Breast epithelium (tissue), 3 donors: ENCODE measurements at regions not wholly inside any gene's neighbourhood (a gene's known extent, or its start where the extent isn't known, plus 50 kb on each side); places are given as distances from the start of the nearest gene placed in this dataset.

Source experiments
- POLR2AphosphoS5 ChIP-seq, 3 donors: sonication (generic); formaldehyde crosslinking; IDR thresholded peaks; one replicate each; pipeline ENCODE4 v1.6.1; 2017; ENCODE audit warnings: antibody characterized with exemption in 3 of 3
- TF ChIP-seq, protein P1 (sequence below), 3 donors: fragments of 450-650 bp; IDR thresholded peaks; one replicate each; pipeline ENCODE4 v1.5.1; 2016 to 2017; ENCODE audit warnings: antibody characterized with exemption in 3 of 3, mild to moderate bottlenecking in 3 of 3, moderate library complexity in 3 of 3

DNA sequence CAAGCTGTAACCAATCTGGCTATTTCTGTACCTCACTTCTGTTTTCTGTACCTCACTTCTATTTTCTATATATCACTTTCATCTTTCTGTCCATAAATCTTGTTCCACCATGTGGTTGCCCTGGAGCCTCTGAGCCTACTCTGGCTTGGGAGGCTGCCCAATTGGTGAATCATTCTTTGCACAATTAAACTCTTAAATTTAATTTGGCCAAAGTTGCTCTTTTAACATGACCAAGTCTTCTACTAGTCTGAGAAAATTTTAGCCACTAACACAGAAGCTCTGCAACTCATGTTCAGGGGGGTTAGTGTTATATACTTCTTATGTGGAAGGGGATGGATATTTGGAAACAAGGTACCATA lies 503.5 kb downstream of the KIF20B start:
- TF ChIP-seq, protein P1, sequence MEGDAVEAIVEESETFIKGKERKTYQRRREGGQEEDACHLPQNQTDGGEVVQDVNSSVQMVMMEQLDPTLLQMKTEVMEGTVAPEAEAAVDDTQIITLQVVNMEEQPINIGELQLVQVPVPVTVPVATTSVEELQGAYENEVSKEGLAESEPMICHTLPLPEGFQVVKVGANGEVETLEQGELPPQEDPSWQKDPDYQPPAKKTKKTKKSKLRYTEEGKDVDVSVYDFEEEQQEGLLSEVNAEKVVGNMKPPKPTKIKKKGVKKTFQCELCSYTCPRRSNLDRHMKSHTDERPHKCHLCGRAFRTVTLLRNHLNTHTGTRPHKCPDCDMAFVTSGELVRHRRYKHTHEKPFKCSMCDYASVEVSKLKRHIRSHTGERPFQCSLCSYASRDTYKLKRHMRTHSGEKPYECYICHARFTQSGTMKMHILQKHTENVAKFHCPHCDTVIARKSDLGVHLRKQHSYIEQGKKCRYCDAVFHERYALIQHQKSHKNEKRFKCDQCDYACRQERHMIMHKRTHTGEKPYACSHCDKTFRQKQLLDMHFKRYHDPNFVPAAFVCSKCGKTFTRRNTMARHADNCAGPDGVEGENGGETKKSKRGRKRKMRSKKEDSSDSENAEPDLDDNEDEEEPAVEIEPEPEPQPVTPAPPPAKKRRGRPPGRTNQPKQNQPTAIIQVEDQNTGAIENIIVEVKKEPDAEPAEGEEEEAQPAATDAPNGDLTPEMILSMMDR (IDR thresholded peaks at IDR 0.05): no peak
- TF ChIP-seq POLR2AphosphoS5 (IDR thresholded peaks at IDR 0.05): no peak
